ENCODE measurements at regions not wholly inside any gene's neighbourhood (a gene's known extent, or its start where the extent isn't known, plus 50 kb on each side); places are given as distances from the start of the nearest gene placed in this dataset.

DNA sequence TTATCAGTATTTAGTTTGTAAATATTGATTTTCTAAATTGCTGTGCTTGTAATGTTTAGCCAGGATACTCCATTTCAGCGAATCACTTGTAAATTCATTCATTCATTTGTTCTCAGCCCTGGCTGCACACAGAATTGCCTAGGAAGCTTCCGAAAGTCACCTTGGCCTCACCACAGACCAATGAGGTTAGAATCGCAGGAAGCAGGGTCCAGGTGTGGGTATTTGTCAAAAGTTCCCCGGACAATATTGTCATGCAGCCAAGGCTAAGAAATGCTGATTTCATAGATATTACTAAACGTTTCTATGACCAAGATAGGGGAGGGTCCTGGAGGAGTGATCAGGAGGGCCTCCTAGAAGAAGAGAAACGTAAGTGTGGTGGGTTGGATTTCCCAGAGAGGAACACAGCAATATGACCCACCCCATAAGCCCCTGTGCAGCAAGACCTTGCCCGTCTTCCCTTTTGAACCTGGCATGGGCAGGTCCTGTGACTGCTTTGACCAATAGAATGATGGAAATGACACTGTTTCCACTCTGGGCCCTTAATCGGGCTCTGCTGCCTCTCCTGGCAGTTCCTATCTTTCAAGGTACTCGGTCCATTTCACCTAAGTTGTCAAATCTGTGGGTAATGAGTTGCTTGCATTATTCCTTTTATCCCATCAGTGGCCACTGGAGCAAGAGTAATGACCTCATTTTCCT is 238.7 kb downstream of the FOXL1 start:
- Histone ChIP-seq H3K4me1 (ENCODE audit: low read depth) (no peaks in the 10 kb centered on the region), H3K36me3 (ENCODE audit: low read depth) (no peaks in the 10 kb centered on the region), H3K4me3 (no peak overlapping the region), H3K9me3 (no peaks in the 10 kb centered on the region)
- intact Hi-C loops (cut with DNase I, micrococcal nuclease), result no loop called here
- ATAC-seq (no peak), DNase-seq (no peak)
- TF ChIP-seq, protein P1, sequence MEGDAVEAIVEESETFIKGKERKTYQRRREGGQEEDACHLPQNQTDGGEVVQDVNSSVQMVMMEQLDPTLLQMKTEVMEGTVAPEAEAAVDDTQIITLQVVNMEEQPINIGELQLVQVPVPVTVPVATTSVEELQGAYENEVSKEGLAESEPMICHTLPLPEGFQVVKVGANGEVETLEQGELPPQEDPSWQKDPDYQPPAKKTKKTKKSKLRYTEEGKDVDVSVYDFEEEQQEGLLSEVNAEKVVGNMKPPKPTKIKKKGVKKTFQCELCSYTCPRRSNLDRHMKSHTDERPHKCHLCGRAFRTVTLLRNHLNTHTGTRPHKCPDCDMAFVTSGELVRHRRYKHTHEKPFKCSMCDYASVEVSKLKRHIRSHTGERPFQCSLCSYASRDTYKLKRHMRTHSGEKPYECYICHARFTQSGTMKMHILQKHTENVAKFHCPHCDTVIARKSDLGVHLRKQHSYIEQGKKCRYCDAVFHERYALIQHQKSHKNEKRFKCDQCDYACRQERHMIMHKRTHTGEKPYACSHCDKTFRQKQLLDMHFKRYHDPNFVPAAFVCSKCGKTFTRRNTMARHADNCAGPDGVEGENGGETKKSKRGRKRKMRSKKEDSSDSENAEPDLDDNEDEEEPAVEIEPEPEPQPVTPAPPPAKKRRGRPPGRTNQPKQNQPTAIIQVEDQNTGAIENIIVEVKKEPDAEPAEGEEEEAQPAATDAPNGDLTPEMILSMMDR (IDR thresholded peaks at IDR 0.05), result no peak

DNA sequence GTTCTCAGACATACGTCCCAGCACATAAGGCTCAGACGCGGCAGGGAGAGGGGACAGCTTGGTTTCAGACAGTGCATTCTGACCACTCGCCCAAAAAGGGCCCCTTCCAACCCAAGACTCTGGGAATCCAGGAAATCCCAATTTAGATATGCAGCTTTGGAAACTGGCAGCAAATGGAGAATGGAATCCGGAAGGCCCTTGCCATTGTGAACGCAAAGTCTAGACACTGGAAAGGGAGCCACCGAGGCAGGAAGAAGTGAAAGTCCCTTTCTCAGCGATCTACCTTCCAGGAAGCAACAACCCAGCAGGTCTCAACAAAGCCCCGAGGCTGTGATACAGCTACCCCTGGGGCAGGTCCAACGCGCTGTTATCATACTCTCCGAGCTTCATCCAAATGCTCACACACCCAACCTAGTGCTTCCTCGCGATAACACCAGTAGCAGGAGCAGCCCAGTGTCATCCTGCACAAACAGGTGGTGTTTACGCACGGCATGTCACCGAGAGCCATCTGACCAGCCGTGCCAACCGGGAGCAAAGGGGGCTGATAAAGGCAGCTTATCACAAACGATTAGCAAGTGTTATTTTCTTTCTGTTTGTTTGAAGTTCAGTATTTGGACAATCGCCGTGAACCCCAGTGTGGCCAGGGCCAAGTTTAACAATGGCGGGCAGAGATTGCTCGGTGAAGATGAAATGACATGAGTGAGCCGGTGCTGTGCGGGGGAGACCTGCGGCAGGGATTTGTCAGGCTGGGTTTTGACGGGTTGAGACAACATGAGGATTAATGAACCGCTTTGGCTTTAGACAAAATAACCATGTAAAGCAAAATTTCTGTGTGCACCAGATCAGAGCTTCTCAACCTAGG is 240.6 kb downstream of the FOXL1 start:
- intact Hi-C loops (cut with DNase I, micrococcal nuclease), result no loop called here
- TF ChIP-seq, protein P1 (IDR thresholded peaks at IDR 0.05), result no peak
- Histone ChIP-seq H3K4me1 (ENCODE audit: low read depth) (no peaks in the 10 kb centered on the region), H3K9me3 (no peaks in the 10 kb centered on the region), H3K36me3 (ENCODE audit: low read depth) (no peaks in the 10 kb centered on the region), H3K4me3 (no peak overlapping the region)
- no peak for DNase-seq
- no peak for ATAC-seq

DNA sequence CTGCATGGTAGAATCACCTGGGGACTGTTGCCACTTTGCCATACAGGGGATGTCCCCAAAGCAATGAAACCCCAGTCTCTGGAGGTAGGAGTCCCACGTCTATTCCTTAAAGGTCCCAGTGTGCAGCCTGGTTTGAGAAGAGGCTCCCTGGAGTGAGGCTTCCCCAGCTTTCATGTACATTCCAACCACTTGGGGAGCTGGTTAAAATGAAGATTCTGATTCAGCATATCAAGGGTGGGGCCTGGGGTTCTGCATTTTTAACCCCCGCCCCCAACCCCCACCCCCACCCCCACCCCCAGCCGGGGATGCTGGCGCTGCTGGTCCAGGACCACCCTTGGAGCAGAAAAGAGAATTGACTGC is 241.2 kb downstream of the FOXL1 start:
- Histone ChIP-seq H3K9me3 (no peaks in the 10 kb centered on the region), H3K4me3 (no peak overlapping the region), H3K4me1 (ENCODE audit: low read depth) (no peaks in the 10 kb centered on the region), H3K36me3 (ENCODE audit: low read depth) (no peaks in the 10 kb centered on the region)
- ATAC-seq (no peak), DNase-seq (no peak)
- TF ChIP-seq, protein P1 (IDR thresholded peaks at IDR 0.05), result no peak
- intact Hi-C loops (cut with DNase I, micrococcal nuclease), result no loop called here

DNA sequence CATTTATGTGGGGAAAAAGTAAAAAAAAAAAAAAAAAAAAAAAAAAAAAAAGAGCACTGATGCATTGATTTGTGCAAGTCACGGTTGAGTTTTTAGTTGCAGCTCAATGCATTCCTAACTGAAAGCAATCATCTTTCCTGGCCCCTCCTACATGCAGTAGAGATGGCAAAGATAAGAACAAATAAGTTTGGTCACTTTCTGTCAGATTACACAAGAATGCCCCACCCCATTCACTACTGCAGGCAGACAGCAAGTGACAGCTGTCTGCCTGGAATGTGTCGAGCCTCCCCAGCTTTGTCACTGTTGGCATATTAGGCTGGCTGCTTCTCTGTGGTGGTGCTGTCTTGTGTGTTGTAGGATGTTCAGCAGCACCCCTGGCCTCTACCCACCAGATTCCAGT is 243.5 kb downstream of the FOXL1 start:
- no peak overlapping the region for H3K4me3 ChIP-seq
- no peaks in the 10 kb centered on the region for H3K9me3 ChIP-seq
- DNase-seq, result no peak
- TF ChIP-seq, protein P1 (IDR thresholded peaks at IDR 0.05), result no peak
- H3K4me1 ChIP-seq (ENCODE audit: low read depth), result no peaks in the 10 kb centered on the region
- intact Hi-C loops (cut with DNase I, micrococcal nuclease), result no loop called here
- ATAC-seq, result no peak
- no peaks in the 10 kb centered on the region for H3K36me3 ChIP-seq (ENCODE audit: low read depth)

DNA sequence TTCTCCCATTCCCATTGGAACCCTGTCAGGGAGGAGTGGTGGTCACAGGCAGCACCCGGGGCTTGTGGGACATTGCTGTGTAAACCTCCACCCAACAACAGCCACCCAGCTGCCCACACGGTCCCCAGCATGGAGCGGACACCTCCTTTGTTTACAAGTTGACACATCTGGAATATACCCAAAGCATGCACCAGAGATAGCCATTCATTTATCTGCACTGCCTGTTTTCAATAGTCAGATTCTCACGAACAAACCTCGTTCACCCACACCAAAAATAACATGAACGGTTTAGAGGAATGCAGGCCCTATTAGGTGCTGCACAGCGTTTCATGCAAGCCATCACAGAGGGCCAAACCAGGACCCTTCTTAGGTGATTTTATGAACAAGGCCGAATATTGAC is 244.8 kb downstream of the FOXL1 start:
- Histone ChIP-seq H3K9me3 (no peaks in the 10 kb centered on the region), H3K36me3 (ENCODE audit: low read depth) (no peaks in the 10 kb centered on the region), H3K4me1 (ENCODE audit: low read depth) (no peaks in the 10 kb centered on the region), H3K4me3 (no peak overlapping the region)
- no peak for ATAC-seq
- DNase-seq, result no peak
- TF ChIP-seq, protein P1 (IDR thresholded peaks at IDR 0.05), result no peak
- intact Hi-C loops (cut with DNase I, micrococcal nuclease), result no loop called here

Measured in mucosa of descending colon (tissue), 3 donors.